Bronchial epithelial cell (primary cell): ENCODE measurements at regions not wholly inside any gene's neighbourhood (a gene's known extent, or its start where the extent isn't known, plus 50 kb on each side); places are given as distances from the start of the nearest gene placed in this dataset.
"Not testable (repeated sequence)": the region's sequence is repeated elsewhere in the genome, so short reads cannot be mapped to it uniquely, and the experiment has no call there.

ENCODE experiments used
- DNase-seq: peaks from one replicate; pipeline ENCODE4 v3.0.0-alpha.2; 2010; ENCODE audit warnings: low read depth
- FAIRE-seq: peaks from 2 replicates; lab custom pipeline; 2011; peaks lifted over from hg19 to GRCh38; lab: Jason Lieb, UNC
- H3K27me3 ChIP-seq: 2 replicates; pipeline ENCODE4 v1.5.1; 2011; ENCODE audit warnings: low read length; ENCODE audit not compliant: control insufficient read depth, insufficient read depth
- H3K36me3 ChIP-seq: 2 replicates; pipeline ENCODE4 v1.5.1; 2011; ENCODE audit warnings: low read length; ENCODE audit not compliant: control insufficient read depth, insufficient read depth
- H3K4me3 ChIP-seq: 2 replicates; pipeline ENCODE4 v1.5.1; 2011; ENCODE audit warnings: mild to moderate bottlenecking, low read depth, low read length, control low read depth
- CTCF ChIP-seq: IDR thresholded peaks from 2 replicates; pipeline ENCODE4 v1.5.1; 2011; ENCODE audit warnings: mild to moderate bottlenecking, moderate library complexity, low read length, control low read depth, inconsistent platforms; ENCODE audit not compliant: insufficient read depth, severe bottlenecking

DNA sequence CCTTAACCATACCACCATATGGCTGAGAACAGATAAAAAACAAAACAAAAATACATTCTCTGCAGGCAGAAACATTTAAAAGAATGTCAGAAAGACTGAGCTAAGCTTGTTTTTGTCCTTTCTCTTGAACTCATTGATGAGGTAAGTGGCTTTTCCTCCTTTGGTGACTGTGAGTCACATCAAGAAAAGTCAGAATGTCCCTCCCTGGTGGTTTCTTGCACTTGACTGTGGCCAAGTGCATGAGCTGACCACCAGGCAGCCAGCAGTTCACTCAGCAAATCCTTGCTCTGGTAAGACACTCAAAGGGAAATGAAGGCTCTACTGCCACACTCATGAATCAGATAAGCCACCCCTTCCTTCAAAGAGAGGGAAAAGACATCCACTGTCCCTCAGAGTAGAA lies 970.9 kb downstream of the TAF11L14 start:
- FAIRE-seq: no peak
- no peak for DNase-seq
- no peak for TF ChIP-seq CTCF
- Histone ChIP-seq H3K36me3 (no peaks in the 10 kb centered on the region), H3K27me3 (no peaks in the 10 kb centered on the region), H3K4me3 (no peak overlapping the region)

- FAIRE-seq: no peak
These were observed 973.3 kb downstream of the TAF11L14 start for GRCh38 chr5:18607570-18607969.

DNA sequence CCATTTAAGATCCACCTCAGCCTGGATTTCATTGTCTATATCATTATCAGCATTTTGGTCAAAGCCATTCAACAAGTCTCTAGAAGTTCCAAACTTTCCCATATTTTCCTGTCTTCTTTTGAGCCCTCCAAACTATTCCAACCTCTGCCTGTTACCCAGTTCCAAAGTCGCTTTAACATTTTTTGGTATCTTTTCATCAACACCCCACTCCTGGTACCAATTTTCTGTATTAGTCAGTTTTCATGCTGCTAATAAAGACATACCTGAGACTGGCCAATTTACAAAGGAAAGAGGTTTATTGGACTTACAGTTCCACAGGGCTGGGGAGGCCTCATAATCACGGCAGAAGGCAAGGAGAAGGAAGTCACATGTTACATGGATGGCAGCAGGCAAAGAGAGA lies 982.9 kb downstream of the TAF11L14 start:
- H3K27me3 ChIP-seq, H3K36me3 ChIP-seq, FAIRE-seq, H3K4me3 ChIP-seq, DNase-seq: not testable (repeated sequence)

More at GRCh38 chr5:18607570-18607969, 973.3 kb downstream of the TAF11L14 start:
- Histone ChIP-seq H3K27me3 (no peaks in the 10 kb centered on the region), H3K36me3 (no peaks in the 10 kb centered on the region), H3K4me3 (no peak overlapping the region)
- DNase-seq: no peak
- TF ChIP-seq CTCF: no peak

GRCh38 chr5:18630458-18631045 lies 996.3 kb downstream of the TAF11L14 start:
- no peak for FAIRE-seq
- TF ChIP-seq CTCF: no peak
- H3K4me3 ChIP-seq: no peak overlapping the region
- no peak for DNase-seq
- H3K27me3 ChIP-seq: no peaks in the 10 kb centered on the region
- no peaks in the 10 kb centered on the region for H3K36me3 ChIP-seq

- Histone ChIP-seq H3K36me3 (no peaks in the 10 kb centered on the region), H3K4me3 (no peak overlapping the region), H3K27me3 (no peaks in the 10 kb centered on the region)
- no peak for TF ChIP-seq CTCF
- DNase-seq (no peak), FAIRE-seq (no peak)
These were observed 1018.4 kb downstream of the TAF11L14 start for GRCh38 chr5:18652404-18653215.

- DNase-seq: no peak
- no peak for TF ChIP-seq CTCF
- no peak for FAIRE-seq
- no peaks in the 10 kb centered on the region for H3K36me3 ChIP-seq
- H3K27me3 ChIP-seq: no peaks in the 10 kb centered on the region
- no peak overlapping the region for H3K4me3 ChIP-seq
These were observed 1019.0 kb downstream of the TAF11L14 start for GRCh38 chr5:18653216-18653752.
